ENCODE measurements at regions not wholly inside any gene's neighbourhood (a gene's known extent, or its start where the extent isn't known, plus 50 kb on each side); places are given as distances from the start of the nearest gene placed in this dataset.

DNA sequence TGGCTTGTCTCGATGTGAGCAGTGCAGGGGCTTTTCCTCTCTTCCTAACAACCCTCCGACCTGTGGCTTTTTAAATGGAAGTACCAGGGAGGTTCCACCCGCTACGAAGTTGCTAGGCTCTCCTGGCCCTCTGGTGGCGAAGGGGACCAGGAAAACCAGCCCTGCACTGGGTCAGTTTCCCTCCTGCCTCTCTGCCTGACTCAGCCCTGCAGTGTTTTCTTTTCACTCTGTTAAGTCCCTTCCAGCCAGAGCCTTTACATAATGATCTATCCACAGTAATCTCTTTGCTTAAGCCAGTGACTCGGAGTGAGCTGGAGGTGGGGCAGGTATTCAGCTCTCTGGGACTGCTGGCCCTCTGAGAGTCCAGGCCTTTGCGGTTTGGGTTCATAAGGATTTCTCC, 331.3 kb upstream of the EEF2KMT start:
- no peaks in the 10 kb centered on the region for H3K36me3 ChIP-seq
- no peaks in the 10 kb centered on the region for H3K4me1 ChIP-seq
- ATAC-seq (ENCODE audit: low FRiP score in 2 of 2) (no peak), DNase-seq (no peak)
- WGBS, 2 donors: 31 to 34% methylated on average over 6 to 7 of the region's 7 CpGs
- H3K4me3 ChIP-seq: no peak overlapping the region
- TF ChIP-seq POLR2AphosphoS5 (IDR thresholded peaks at IDR 0.05): no peak
- no peak for TF ChIP-seq EP300 (IDR thresholded peaks at IDR 0.05)
- TF ChIP-seq POLR2A (IDR thresholded peaks at IDR 0.05): no peak
- TF ChIP-seq, protein P1, sequence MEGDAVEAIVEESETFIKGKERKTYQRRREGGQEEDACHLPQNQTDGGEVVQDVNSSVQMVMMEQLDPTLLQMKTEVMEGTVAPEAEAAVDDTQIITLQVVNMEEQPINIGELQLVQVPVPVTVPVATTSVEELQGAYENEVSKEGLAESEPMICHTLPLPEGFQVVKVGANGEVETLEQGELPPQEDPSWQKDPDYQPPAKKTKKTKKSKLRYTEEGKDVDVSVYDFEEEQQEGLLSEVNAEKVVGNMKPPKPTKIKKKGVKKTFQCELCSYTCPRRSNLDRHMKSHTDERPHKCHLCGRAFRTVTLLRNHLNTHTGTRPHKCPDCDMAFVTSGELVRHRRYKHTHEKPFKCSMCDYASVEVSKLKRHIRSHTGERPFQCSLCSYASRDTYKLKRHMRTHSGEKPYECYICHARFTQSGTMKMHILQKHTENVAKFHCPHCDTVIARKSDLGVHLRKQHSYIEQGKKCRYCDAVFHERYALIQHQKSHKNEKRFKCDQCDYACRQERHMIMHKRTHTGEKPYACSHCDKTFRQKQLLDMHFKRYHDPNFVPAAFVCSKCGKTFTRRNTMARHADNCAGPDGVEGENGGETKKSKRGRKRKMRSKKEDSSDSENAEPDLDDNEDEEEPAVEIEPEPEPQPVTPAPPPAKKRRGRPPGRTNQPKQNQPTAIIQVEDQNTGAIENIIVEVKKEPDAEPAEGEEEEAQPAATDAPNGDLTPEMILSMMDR (IDR thresholded peaks at IDR 0.05): no peak
- no peaks in the 10 kb centered on the region for H3K27me3 ChIP-seq
- no peak overlapping the region for H3K27ac ChIP-seq
- H3K9me3 ChIP-seq: no peaks in the 10 kb centered on the region

DNA sequence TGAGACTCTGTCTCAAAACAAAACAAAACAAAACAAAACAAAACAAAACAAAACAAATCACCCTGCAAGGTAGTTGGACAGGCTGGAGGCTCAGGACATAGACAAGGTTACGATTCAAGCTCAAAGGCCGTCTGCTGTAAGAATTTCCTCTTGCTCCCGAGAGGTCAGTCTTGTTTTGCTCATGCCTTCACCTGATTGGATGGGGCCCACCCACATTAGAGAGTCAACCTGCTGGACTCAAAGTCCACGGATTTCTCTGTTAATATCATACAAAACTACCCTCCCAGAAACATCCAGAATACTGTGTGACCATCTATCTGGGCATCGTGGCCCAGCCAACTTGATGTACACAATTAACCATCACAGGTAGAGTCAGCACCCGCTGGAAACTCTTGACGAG, 330.0 kb upstream of the EEF2KMT start:
- TF ChIP-seq, protein P1 (IDR thresholded peaks at IDR 0.05): no peak
- TF ChIP-seq EP300 (IDR thresholded peaks at IDR 0.05) (no peak), POLR2AphosphoS5 (IDR thresholded peaks at IDR 0.05) (no peak), POLR2A (IDR thresholded peaks at IDR 0.05) (no peak)
- ATAC-seq (ENCODE audit: low FRiP score in 2 of 2) (no peak), DNase-seq (no peak)
- WGBS, 2 donors: 76 to 78% methylated on average over 7 of the region's 7 CpGs
- no peak overlapping the region for H3K27ac ChIP-seq
- no peaks in the 10 kb centered on the region for H3K36me3 ChIP-seq
- no peaks in the 10 kb centered on the region for H3K27me3 ChIP-seq
- H3K9me3 ChIP-seq: no peaks in the 10 kb centered on the region
- H3K4me3 ChIP-seq: no peak overlapping the region
- H3K4me1 ChIP-seq: no peaks in the 10 kb centered on the region

DNA sequence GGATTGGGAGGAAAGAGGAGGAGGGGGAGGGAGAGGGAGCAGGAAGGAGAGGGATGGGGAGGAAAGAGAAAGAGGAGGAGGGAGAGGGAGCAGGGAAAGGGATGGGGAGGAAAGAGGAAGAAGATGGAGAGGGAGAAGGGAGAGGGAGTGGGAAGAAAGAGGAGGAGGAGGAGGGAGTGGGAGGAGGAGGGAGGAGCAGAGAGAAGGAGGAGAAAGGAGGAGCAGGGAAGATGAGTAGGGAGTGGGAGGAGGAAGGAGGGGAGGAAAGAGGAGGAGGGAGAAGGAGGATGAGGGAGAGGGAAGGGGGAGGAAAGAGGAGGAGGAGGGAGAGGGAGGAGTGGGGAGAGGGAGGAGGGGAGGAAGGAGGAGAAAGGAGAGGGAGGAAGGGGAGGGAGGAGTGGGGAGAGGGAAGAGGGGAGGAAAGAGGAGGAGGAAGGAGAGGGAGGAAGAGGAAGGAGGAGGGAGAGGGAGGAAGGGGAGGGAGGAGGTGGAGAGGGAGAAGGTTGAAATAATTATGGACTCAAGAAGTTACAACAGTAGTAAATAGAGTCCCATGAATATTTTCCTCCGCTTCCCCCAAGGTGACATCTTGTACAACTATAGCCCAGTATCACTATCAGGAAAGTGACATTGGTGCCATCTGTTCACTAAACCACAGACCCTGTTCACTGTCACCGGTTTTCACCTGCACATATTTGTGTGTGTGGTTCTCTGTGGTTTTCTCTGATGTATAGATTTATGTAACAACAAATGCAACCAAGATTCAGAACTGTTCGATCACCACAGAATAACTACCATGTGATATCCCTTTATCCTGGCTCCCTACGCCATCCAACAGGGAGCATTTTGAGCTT, 325.3 kb upstream of the EEF2KMT start:
- Histone ChIP-seq H3K9me3 (no peaks in the 10 kb centered on the region), H3K27me3 (no peaks in the 10 kb centered on the region), H3K36me3 (no peaks in the 10 kb centered on the region), H3K4me3 (no peak overlapping the region), H3K4me1 (no peaks in the 10 kb centered on the region), H3K27ac (no peak overlapping the region)
- WGBS, 2 donors: 81 to 87% methylated on average over 4 of the region's 4 CpGs
- TF ChIP-seq, protein P1 (IDR thresholded peaks at IDR 0.05): no peak
- TF ChIP-seq EP300 (IDR thresholded peaks at IDR 0.05) (no peak), POLR2A (IDR thresholded peaks at IDR 0.05) (no peak), POLR2AphosphoS5 (IDR thresholded peaks at IDR 0.05) (no peak)
- ATAC-seq (ENCODE audit: low FRiP score in 2 of 2) (no peak), DNase-seq (no peak)

- H3K27ac ChIP-seq: no peak overlapping the region
- H3K27me3 ChIP-seq: no peaks in the 10 kb centered on the region
- 48 to 60% methylated on average over 2 to 3 of the region's 3 CpGs for WGBS, 2 donors
- H3K4me1 ChIP-seq: no peaks in the 10 kb centered on the region
- no peaks in the 10 kb centered on the region for H3K36me3 ChIP-seq
- ATAC-seq (ENCODE audit: low FRiP score in 2 of 2) (no peak), DNase-seq (no peak)
- TF ChIP-seq EP300 (IDR thresholded peaks at IDR 0.05): no peak
- TF ChIP-seq, protein P1 (IDR thresholded peaks at IDR 0.05): no peak
- TF ChIP-seq POLR2A (IDR thresholded peaks at IDR 0.05): no peak
- TF ChIP-seq POLR2AphosphoS5 (IDR thresholded peaks at IDR 0.05): no peak
- no peaks in the 10 kb centered on the region for H3K9me3 ChIP-seq
- H3K4me3 ChIP-seq: no peak overlapping the region
Measured at GRCh38 chr16:5422047-5422446, 324.5 kb upstream of the EEF2KMT start.

DNA sequence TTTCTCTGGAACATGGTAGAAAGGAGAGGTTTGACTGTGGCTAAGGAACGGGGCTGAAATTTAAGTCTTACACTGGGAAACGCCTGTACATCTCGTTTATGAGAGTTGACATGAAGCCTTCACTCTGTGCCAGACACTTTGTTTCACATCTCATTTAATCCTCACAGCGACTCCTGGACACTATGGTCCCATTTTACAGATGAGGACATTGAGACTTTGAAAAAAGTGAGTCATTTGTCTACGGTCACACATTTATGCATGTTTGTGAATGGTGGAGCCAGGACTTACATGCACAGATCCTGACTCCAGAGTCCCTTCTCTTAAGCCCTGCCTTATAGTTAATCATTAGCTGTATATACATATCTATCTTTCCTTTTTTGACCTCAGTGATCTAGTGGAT, 318.4 kb upstream of the EEF2KMT start:
- Histone ChIP-seq H3K27me3 (no peaks in the 10 kb centered on the region), H3K9me3 (no peaks in the 10 kb centered on the region), H3K4me1 (no peaks in the 10 kb centered on the region), H3K27ac (no peak overlapping the region), H3K36me3 (no peaks in the 10 kb centered on the region), H3K4me3 (no peak overlapping the region)
- DNase-seq (no peak), ATAC-seq (ENCODE audit: low FRiP score in 2 of 2) (no peak)
- TF ChIP-seq, protein P1 (IDR thresholded peaks at IDR 0.05): no peak
- WGBS, 2 donors: 62 to 65% methylated on average over 5 of the region's 5 CpGs
